ENCODE measurements at regions not wholly inside any gene's neighbourhood (a gene's known extent, or its start where the extent isn't known, plus 50 kb on each side); places are given as distances from the start of the nearest gene placed in this dataset.

GRCh38 chr4:92163348-92163747, 140.4 kb upstream of the GRID2 start:
- Histone ChIP-seq H3K4me3 (ENCODE audit: low read length) (no peak overlapping the region), H3K27ac (ENCODE audit: low read length) (no peak overlapping the region), H3K9me3 (ENCODE audit: control insufficient read depth, insufficient read depth, low read length) (no peaks in the 10 kb centered on the region; the same call in 1 of the 2 replicates), H3K36me3 (ENCODE audit: control insufficient read depth, insufficient read depth, low read length) (no peaks in the 10 kb centered on the region), H3K4me1 (ENCODE audit: control insufficient read depth, insufficient read depth, low read length) (no peaks in the 10 kb centered on the region), H3K27me3 (ENCODE audit: control insufficient read depth, insufficient read depth, low read length) (no peaks in the 10 kb centered on the region)
- WGBS (ENCODE audit: insufficient coverage, insufficient read length): no CpG with 5 or more reads among the region's 2 CpGs
- DNase-seq (ENCODE audit: low read depth, low spot score): peak; percentile 9

- Histone ChIP-seq H3K36me3 (ENCODE audit: control insufficient read depth, insufficient read depth, low read length) (no peaks in the 10 kb centered on the region), H3K9me3 (ENCODE audit: control insufficient read depth, insufficient read depth, low read length) (no peaks in the 10 kb centered on the region), H3K27ac (ENCODE audit: low read length) (no peak overlapping the region), H3K4me1 (ENCODE audit: control insufficient read depth, insufficient read depth, low read length) (no peaks in the 10 kb centered on the region), H3K27me3 (ENCODE audit: control insufficient read depth, insufficient read depth, low read length) (no peaks in the 10 kb centered on the region), H3K4me3 (ENCODE audit: low read length) (no peak overlapping the region)
- no CpG with 5 or more reads among the region's 2 CpGs for WGBS (ENCODE audit: insufficient coverage, insufficient read length)
- no peak for DNase-seq (ENCODE audit: low read depth, low spot score)
Measured at GRCh38 chr4:92170340-92170739, 133.4 kb upstream of the GRID2 start.

- H3K9me3 ChIP-seq (ENCODE audit: control insufficient read depth, insufficient read depth, low read length): no peaks in the 10 kb centered on the region
- H3K27ac ChIP-seq (ENCODE audit: low read length): no peak overlapping the region
- no CpG with 5 or more reads among the region's 1 CpG for WGBS (ENCODE audit: insufficient coverage, insufficient read length)
- H3K4me1 ChIP-seq (ENCODE audit: control insufficient read depth, insufficient read depth, low read length): no peaks in the 10 kb centered on the region
- H3K36me3 ChIP-seq (ENCODE audit: control insufficient read depth, insufficient read depth, low read length): no peaks in the 10 kb centered on the region
- H3K4me3 ChIP-seq (ENCODE audit: low read length): no peak overlapping the region
- no peaks in the 10 kb centered on the region for H3K27me3 ChIP-seq (ENCODE audit: control insufficient read depth, insufficient read depth, low read length)
- no peak for DNase-seq (ENCODE audit: low read depth, low spot score)
Measured at GRCh38 chr4:92172203-92172602, 131.6 kb upstream of the GRID2 start.

GRCh38 chr4:92175250-92175649, 128.5 kb upstream of the GRID2 start:
- Histone ChIP-seq H3K27ac (ENCODE audit: low read length) (no peak overlapping the region), H3K27me3 (ENCODE audit: control insufficient read depth, insufficient read depth, low read length) (no peaks in the 10 kb centered on the region), H3K9me3 (ENCODE audit: control insufficient read depth, insufficient read depth, low read length) (no peaks in the 10 kb centered on the region), H3K36me3 (ENCODE audit: control insufficient read depth, insufficient read depth, low read length) (no peaks in the 10 kb centered on the region), H3K4me1 (ENCODE audit: control insufficient read depth, insufficient read depth, low read length) (no peaks in the 10 kb centered on the region), H3K4me3 (ENCODE audit: low read length) (no peak overlapping the region)
- no CpG with 5 or more reads among the region's 1 CpG for whole genome bisulfite sequencing (ENCODE audit: insufficient coverage, insufficient read length)
- peak; percentile 11 for DNase-seq (ENCODE audit: low read depth, low spot score)

- no peaks in the 10 kb centered on the region for H3K4me1 ChIP-seq (ENCODE audit: control insufficient read depth, insufficient read depth, low read length)
Measured at GRCh38 chr4:92182006-92182735, 121.6 kb upstream of the GRID2 start.

GRCh38 chr4:92182736-92183407, 120.9 kb upstream of the GRID2 start:
- Histone ChIP-seq H3K27ac (ENCODE audit: low read length) (no peak overlapping the region), H3K9me3 (ENCODE audit: control insufficient read depth, insufficient read depth, low read length) (no peaks in the 10 kb centered on the region), H3K4me3 (ENCODE audit: low read length) (no peak overlapping the region), H3K36me3 (ENCODE audit: control insufficient read depth, insufficient read depth, low read length) (no peaks in the 10 kb centered on the region), H3K27me3 (ENCODE audit: control insufficient read depth, insufficient read depth, low read length) (no peaks in the 10 kb centered on the region), H3K4me1 (ENCODE audit: control insufficient read depth, insufficient read depth, low read length) (no peaks in the 10 kb centered on the region)
- WGBS (ENCODE audit: insufficient coverage, insufficient read length): no CpG with 5 or more reads among the region's 33 CpGs
- no peak for DNase-seq (ENCODE audit: low read depth, low spot score)

More at GRCh38 chr4:92182006-92182735, 121.6 kb upstream of the GRID2 start:
- no CpG with 5 or more reads among the region's 36 CpGs for WGBS (ENCODE audit: insufficient coverage, insufficient read length)
- Histone ChIP-seq H3K27me3 (ENCODE audit: control insufficient read depth, insufficient read depth, low read length) (no peaks in the 10 kb centered on the region), H3K27ac (ENCODE audit: low read length) (no peak overlapping the region), H3K9me3 (ENCODE audit: control insufficient read depth, insufficient read depth, low read length) (no peaks in the 10 kb centered on the region), H3K4me3 (ENCODE audit: low read length) (no peak overlapping the region), H3K36me3 (ENCODE audit: control insufficient read depth, insufficient read depth, low read length) (no peaks in the 10 kb centered on the region)
- DNase-seq (ENCODE audit: low read depth, low spot score): no peak

- Histone ChIP-seq H3K9me3 (ENCODE audit: control insufficient read depth, insufficient read depth, low read length) (no peaks in the 10 kb centered on the region), H3K36me3 (ENCODE audit: control insufficient read depth, insufficient read depth, low read length) (no peaks in the 10 kb centered on the region), H3K27ac (ENCODE audit: low read length) (no peak overlapping the region), H3K4me3 (ENCODE audit: low read length) (no peak overlapping the region), H3K4me1 (ENCODE audit: control insufficient read depth, insufficient read depth, low read length) (no peaks in the 10 kb centered on the region), H3K27me3 (ENCODE audit: control insufficient read depth, insufficient read depth, low read length) (no peaks in the 10 kb centered on the region)
- no peak for DNase-seq (ENCODE audit: low read depth, low spot score)
- no CpG with 5 or more reads among the region's 13 CpGs for WGBS (ENCODE audit: insufficient coverage, insufficient read length)
Measured at GRCh38 chr4:92183825-92184224, 119.9 kb upstream of the GRID2 start.

GRCh38 chr4:92184566-92184965, 119.2 kb upstream of the GRID2 start:
- no peaks in the 10 kb centered on the region for H3K27me3 ChIP-seq (ENCODE audit: control insufficient read depth, insufficient read depth, low read length)
- no CpG with 5 or more reads among the region's 2 CpGs for WGBS (ENCODE audit: insufficient coverage, insufficient read length)
- no peak overlapping the region for H3K4me3 ChIP-seq (ENCODE audit: low read length)
- no peaks in the 10 kb centered on the region for H3K36me3 ChIP-seq (ENCODE audit: control insufficient read depth, insufficient read depth, low read length)
- H3K4me1 ChIP-seq (ENCODE audit: control insufficient read depth, insufficient read depth, low read length): no peaks in the 10 kb centered on the region
- DNase-seq (ENCODE audit: low read depth, low spot score): no peak
- no peak overlapping the region for H3K27ac ChIP-seq (ENCODE audit: low read length)
- no peaks in the 10 kb centered on the region for H3K9me3 ChIP-seq (ENCODE audit: control insufficient read depth, insufficient read depth, low read length)

GRCh38 chr4:92186239-92186638, 117.5 kb upstream of the GRID2 start:
- Histone ChIP-seq H3K36me3 (ENCODE audit: control insufficient read depth, insufficient read depth, low read length) (no peaks in the 10 kb centered on the region), H3K9me3 (ENCODE audit: control insufficient read depth, insufficient read depth, low read length) (no peaks in the 10 kb centered on the region), H3K4me3 (ENCODE audit: low read length) (no peak overlapping the region), H3K27me3 (ENCODE audit: control insufficient read depth, insufficient read depth, low read length) (no peaks in the 10 kb centered on the region), H3K27ac (ENCODE audit: low read length) (no peak overlapping the region), H3K4me1 (ENCODE audit: control insufficient read depth, insufficient read depth, low read length) (no peaks in the 10 kb centered on the region)
- WGBS (ENCODE audit: insufficient coverage, insufficient read length): no CpG with 5 or more reads among the region's 2 CpGs
- no peak for DNase-seq (ENCODE audit: low read depth, low spot score)

GRCh38 chr4:92189146-92189545, 114.6 kb upstream of the GRID2 start:
- no peaks in the 10 kb centered on the region for H3K27me3 ChIP-seq (ENCODE audit: control insufficient read depth, insufficient read depth, low read length)
- no peak overlapping the region for H3K27ac ChIP-seq (ENCODE audit: low read length)
- no peaks in the 10 kb centered on the region for H3K36me3 ChIP-seq (ENCODE audit: control insufficient read depth, insufficient read depth, low read length)
- no peaks in the 10 kb centered on the region for H3K4me1 ChIP-seq (ENCODE audit: control insufficient read depth, insufficient read depth, low read length)
- no peaks in the 10 kb centered on the region for H3K9me3 ChIP-seq (ENCODE audit: control insufficient read depth, insufficient read depth, low read length)
- no peak overlapping the region for H3K4me3 ChIP-seq (ENCODE audit: low read length)
- no peak for DNase-seq (ENCODE audit: low read depth, low spot score)

- H3K27me3 ChIP-seq (ENCODE audit: control insufficient read depth, insufficient read depth, low read length): no peaks in the 10 kb centered on the region
- H3K36me3 ChIP-seq (ENCODE audit: control insufficient read depth, insufficient read depth, low read length): no peaks in the 10 kb centered on the region
- no peak for DNase-seq (ENCODE audit: low read depth, low spot score)
- H3K27ac ChIP-seq (ENCODE audit: low read length): no peak overlapping the region
- no peaks in the 10 kb centered on the region for H3K4me1 ChIP-seq (ENCODE audit: control insufficient read depth, insufficient read depth, low read length)
- no peak overlapping the region for H3K4me3 ChIP-seq (ENCODE audit: low read length)
- no peaks in the 10 kb centered on the region for H3K9me3 ChIP-seq (ENCODE audit: control insufficient read depth, insufficient read depth, low read length)
- WGBS (ENCODE audit: insufficient coverage, insufficient read length): no CpG with 5 or more reads among the region's 4 CpGs
Measured at GRCh38 chr4:92198711-92199110, 105.1 kb upstream of the GRID2 start.

All from iPS DF 6.9 (cell line).